Uterus (tissue), 3 donors: ENCODE measurements at regions not wholly inside any gene's neighbourhood (a gene's known extent, or its start where the extent isn't known, plus 50 kb on each side); places are given as distances from the start of the nearest gene placed in this dataset.

ENCODE experiments used
- DNase-seq, 2 donors: peaks; one replicate each; pipeline ENCODE4 v3.0.0-alpha.2; 2019 to 2020
- H3K27ac ChIP-seq, 2 donors: fragments of 200-600 bp; sonication (generic); 1 replicate in 1 of 2; 2 replicates in 1 of 2; pipeline ENCODE4 v1.5.1; 2016 to 2018
- H3K27me3 ChIP-seq, 2 donors: fragments of 200-600 bp; sonication (generic); one replicate each; pipeline ENCODE4 v1.5.1; 2018 to 2019; ENCODE audit warnings: control low read depth in 1 of 2
- H3K36me3 ChIP-seq, 2 donors: fragments of 200-600 bp; sonication (generic); one replicate each; pipeline ENCODE4 v1.5.1; 2019; ENCODE audit warnings: control low read depth in 1 of 2
- H3K4me1 ChIP-seq, 2 donors: fragments of 200-600 bp; sonication (generic); one replicate each; pipeline ENCODE4 v1.5.1; 2018 to 2019; ENCODE audit warnings: control low read depth in 1 of 2
- H3K4me3 ChIP-seq, 2 donors: fragments of 200-600 bp; sonication (generic); 1 replicate in 1 of 2; 2 replicates in 1 of 2; pipeline ENCODE4 v1.5.1; 2018 to 2019; ENCODE audit warnings: mild to moderate bottlenecking in 1 of 2
- H3K9me3 ChIP-seq, 2 donors: fragments of 200-600 bp; sonication (generic); one replicate each; pipeline ENCODE4 v1.5.1; 2019; ENCODE audit warnings: control low read depth in 1 of 2
- CTCF ChIP-seq, 4 experiments: fragments of 200-600 bp in 2 of 4; fragments of 450-650 bp in 2 of 4; sonication (generic) in 2 of 4; IDR thresholded peaks; one replicate each; pipeline ENCODE4 v1.5.1; 2016 to 2019; ENCODE audit warnings: antibody characterized with exemption in 4 of 4, mild to moderate bottlenecking in 2 of 4, moderate library complexity in 1 of 4
- POLR2A ChIP-seq, 2 donors: fragments of 450-650 bp; IDR thresholded peaks; one replicate each; pipeline ENCODE4 v1.6.1; 2016; ENCODE audit warnings: antibody characterized with exemption in 2 of 2, mild to moderate bottlenecking in 1 of 2, moderate library complexity in 1 of 2
- intact Hi-C: fragments of 100-400 bp; cut with DNase I; formaldehyde crosslinking; loops from one replicate; pipeline ENCODE4 v1.15.1; 2023; ENCODE audit warnings: low total_unique reads
- donor health status: DM: yes; HTN: yes; CAD: no.

DNA sequence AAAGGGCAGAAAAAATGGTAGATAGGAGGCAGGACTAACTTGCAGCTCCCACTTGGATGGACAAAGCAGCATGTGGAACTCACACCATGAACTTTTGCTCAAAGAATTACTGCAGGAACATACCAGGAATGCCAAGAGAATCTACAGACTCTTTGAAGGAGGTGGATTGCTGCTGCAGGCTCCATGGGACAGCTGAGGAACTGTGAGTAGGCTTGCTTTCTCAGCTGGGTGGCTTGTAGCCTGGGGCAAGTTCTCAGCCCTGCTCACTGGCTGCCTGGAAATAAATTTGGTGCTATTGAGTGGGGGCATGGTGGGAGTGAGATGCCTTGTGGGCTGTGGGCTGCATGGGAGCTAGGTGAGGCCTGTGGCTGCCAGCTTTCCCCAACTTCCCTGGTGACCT is 574.5 kb downstream of the PRELID2 start:
- Histone ChIP-seq H3K27me3 (no peaks in the 10 kb centered on the region), H3K4me1 (no peaks in the 10 kb centered on the region), H3K4me3 (no peak overlapping the region), H3K36me3 (no peaks in the 10 kb centered on the region), H3K27ac (no peak overlapping the region), H3K9me3 (no peaks in the 10 kb centered on the region)
- DNase-seq, result no peak
- intact Hi-C loops, result no loop called here
- TF ChIP-seq CTCF (IDR thresholded peaks at IDR 0.05), result no peak
- no peak for TF ChIP-seq POLR2A (IDR thresholded peaks at IDR 0.05)

GRCh38 chr5:145247745-145248040 is 587.4 kb downstream of the PRELID2 start:
- Histone ChIP-seq H3K4me1 (no peaks in the 10 kb centered on the region), H3K4me3 (no peak overlapping the region), H3K36me3 (no peaks in the 10 kb centered on the region), H3K9me3 (no peaks in the 10 kb centered on the region), H3K27ac (no peak overlapping the region), H3K27me3 (no peaks in the 10 kb centered on the region)
- TF ChIP-seq CTCF (IDR thresholded peaks at IDR 0.05) (no peak), POLR2A (IDR thresholded peaks at IDR 0.05) (no peak)
- DNase-seq, result no peak
- intact Hi-C loops, result no loop called here

DNA sequence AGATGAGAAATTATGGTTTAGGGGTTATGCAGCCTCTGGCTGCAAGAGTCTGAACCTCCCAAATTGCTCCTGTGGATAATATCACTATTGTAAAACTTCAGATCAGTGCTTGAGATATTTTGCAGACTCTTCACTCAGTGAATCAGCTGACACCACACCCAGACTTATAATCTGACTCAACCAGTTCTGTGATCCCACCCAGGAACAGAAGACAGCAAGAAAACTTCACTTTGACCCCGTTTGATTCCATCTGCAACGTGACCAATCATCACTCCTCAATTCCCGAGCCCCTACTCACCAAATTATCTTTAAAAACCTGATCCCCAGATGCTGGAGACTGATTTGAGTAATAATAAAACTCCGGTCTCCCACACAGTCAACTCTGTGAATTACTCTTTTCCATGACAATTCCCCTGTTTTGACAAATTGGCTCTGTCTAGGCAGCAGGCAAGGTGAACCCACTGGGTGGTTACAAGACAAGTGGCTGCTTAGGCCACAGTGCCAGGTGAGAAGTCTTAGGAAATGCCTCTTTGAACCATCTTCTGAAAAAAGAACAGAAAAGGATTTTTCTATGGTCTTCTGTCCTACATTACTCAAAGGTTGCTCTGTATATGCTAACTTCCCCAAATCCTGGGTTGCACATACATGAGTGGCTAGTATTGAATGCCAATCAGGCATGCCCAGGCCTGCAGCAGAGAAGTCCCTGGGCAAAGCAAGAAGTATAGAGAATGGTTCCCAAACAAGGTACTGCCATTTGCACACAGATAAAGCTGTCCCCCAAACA is 588.0 kb downstream of the PRELID2 start:
- no peaks in the 10 kb centered on the region for H3K4me1 ChIP-seq
- no peaks in the 10 kb centered on the region for H3K9me3 ChIP-seq
- TF ChIP-seq POLR2A (IDR thresholded peaks at IDR 0.05) (no peak), CTCF (IDR thresholded peaks at IDR 0.05) (no peak)
- H3K27ac ChIP-seq, result no peak overlapping the region
- intact Hi-C loops, result no loop called here
- no peak for DNase-seq
- no peaks in the 10 kb centered on the region for H3K27me3 ChIP-seq
- no peak overlapping the region for H3K4me3 ChIP-seq
- no peaks in the 10 kb centered on the region for H3K36me3 ChIP-seq

- Histone ChIP-seq H3K4me3 (no peak overlapping the region), H3K27me3 (no peaks in the 10 kb centered on the region), H3K27ac (no peak overlapping the region), H3K9me3 (no peaks in the 10 kb centered on the region), H3K4me1 (no peaks in the 10 kb centered on the region), H3K36me3 (no peaks in the 10 kb centered on the region)
- TF ChIP-seq CTCF (IDR thresholded peaks at IDR 0.05) (no peak), POLR2A (IDR thresholded peaks at IDR 0.05) (no peak)
- intact Hi-C loops, result no loop called here
- no peak for DNase-seq
Observed at GRCh38 chr5:145246379-145246778, 588.8 kb downstream of the PRELID2 start.

GRCh38 chr5:145245354-145245753 is 589.8 kb downstream of the PRELID2 start:
- TF ChIP-seq POLR2A (IDR thresholded peaks at IDR 0.05) (no peak), CTCF (IDR thresholded peaks at IDR 0.05) (no peak)
- Histone ChIP-seq H3K36me3 (no peaks in the 10 kb centered on the region), H3K9me3 (no peaks in the 10 kb centered on the region), H3K4me1 (no peaks in the 10 kb centered on the region), H3K4me3 (no peak overlapping the region), H3K27ac (no peak overlapping the region), H3K27me3 (no peaks in the 10 kb centered on the region)
- DNase-seq, result no peak
- intact Hi-C loops, result no loop called here
